ENCODE measurements at regions not wholly inside any gene's neighbourhood (a gene's known extent, or its start where the extent isn't known, plus 50 kb on each side); places are given as distances from the start of the nearest gene placed in this dataset.

- TF ChIP-seq ZFP30 (CRISPR knock-in tag; IDR thresholded peaks at IDR 0.05) (no peak), ZNF70 (CRISPR knock-in tag; IDR thresholded peaks at IDR 0.05) (no peak), ESRRG (CRISPR knock-in tag; IDR thresholded peaks at IDR 0.05) (no peak), ZNF565 (CRISPR knock-in tag; conservative IDR thresholded peaks at IDR 0.05; ENCODE audit: low read depth) (no peak), TSHZ2 (CRISPR knock-in tag; IDR thresholded peaks at IDR 0.05) (no peak), GLIS3 (CRISPR knock-in tag; IDR thresholded peaks at IDR 0.05) (no peak), TCF4 (CRISPR knock-in tag; IDR thresholded peaks at IDR 0.05; ENCODE audit: borderline replicate concordance) (no peak), PATZ1 (CRISPR knock-in tag; IDR thresholded peaks at IDR 0.05; ENCODE audit: borderline replicate concordance) (no peak), SNAI2 (CRISPR knock-in tag; IDR thresholded peaks at IDR 0.05) (no peak), CSDC2 (CRISPR knock-in tag; IDR thresholded peaks at IDR 0.05) (no peak), POU6F1 (CRISPR knock-in tag; IDR thresholded peaks at IDR 0.05; ENCODE audit: borderline replicate concordance, low read depth) (no peak), CREB5 (CRISPR knock-in tag; IDR thresholded peaks at IDR 0.05; ENCODE audit: low read depth) (no peak), ZFP3 (CRISPR knock-in tag; IDR thresholded peaks at IDR 0.05) (no peak), ARNTL (CRISPR knock-in tag; IDR thresholded peaks at IDR 0.05; ENCODE audit: borderline replicate concordance, low read depth) (no peak), RARB (CRISPR knock-in tag; IDR thresholded peaks at IDR 0.05) (no peak), ZC3H10 (CRISPR knock-in tag; IDR thresholded peaks at IDR 0.05) (no peak), BACH2 (CRISPR knock-in tag; IDR thresholded peaks at IDR 0.05; ENCODE audit: borderline replicate concordance) (no peak), OSR1 (CRISPR knock-in tag; IDR thresholded peaks at IDR 0.05) (no peak)
- ATAC-seq: no peak
These were observed 380.1 kb upstream of the CHRM3 start for GRCh38 chr1:239006276-239006675.

DNA sequence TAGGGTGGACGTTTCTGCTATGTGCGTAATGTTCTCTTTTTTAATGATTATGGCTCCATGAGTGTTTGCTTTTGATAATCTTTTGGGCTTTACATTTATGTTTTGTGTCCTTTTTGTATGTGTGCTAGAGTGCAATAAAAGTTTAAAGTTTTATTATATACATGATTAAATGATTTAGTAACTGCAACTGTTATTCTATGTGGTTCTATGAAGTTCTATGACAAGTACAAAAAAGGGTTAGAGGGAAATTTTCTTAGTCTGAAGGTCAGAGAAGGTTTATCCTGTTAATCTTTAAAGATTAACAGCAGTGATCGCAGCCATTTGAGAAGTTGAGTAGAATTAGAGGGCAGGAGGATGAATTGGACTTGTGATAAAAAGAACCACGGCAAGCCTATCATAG, 386.4 kb upstream of the CHRM3 start:
- TF ChIP-seq ESRRG (CRISPR knock-in tag; IDR thresholded peaks at IDR 0.05) (no peak), ZNF8 (CRISPR knock-in tag; IDR thresholded peaks at IDR 0.05) (no peak), POU6F1 (CRISPR knock-in tag; IDR thresholded peaks at IDR 0.05; ENCODE audit: borderline replicate concordance, low read depth) (no peak), OSR1 (CRISPR knock-in tag; IDR thresholded peaks at IDR 0.05) (no peak), ZFP3 (CRISPR knock-in tag; IDR thresholded peaks at IDR 0.05) (no peak), PPARA (CRISPR knock-in tag; IDR thresholded peaks at IDR 0.05; ENCODE audit: borderline replicate concordance) (no peak), ZNF70 (CRISPR knock-in tag; IDR thresholded peaks at IDR 0.05) (no peak), TSHZ2 (CRISPR knock-in tag; IDR thresholded peaks at IDR 0.05) (no peak), BACH2 (CRISPR knock-in tag; IDR thresholded peaks at IDR 0.05; ENCODE audit: borderline replicate concordance) (no peak), CSDC2 (CRISPR knock-in tag; IDR thresholded peaks at IDR 0.05) (no peak), ISL1 (CRISPR knock-in tag; IDR thresholded peaks at IDR 0.05) (no peak), ZC3H10 (CRISPR knock-in tag; IDR thresholded peaks at IDR 0.05) (no peak), SNAI2 (CRISPR knock-in tag; IDR thresholded peaks at IDR 0.05) (no peak), GLIS3 (CRISPR knock-in tag; IDR thresholded peaks at IDR 0.05) (no peak), RARB (CRISPR knock-in tag; IDR thresholded peaks at IDR 0.05) (no peak), CSRNP3 (CRISPR knock-in tag; IDR thresholded peaks at IDR 0.05) (no peak)
- no peak for ATAC-seq

All from SK-N-SH treated with all-trans-retinoic acid at 6 μM for 48 hours (cell line).